Esophagus squamous epithelium (tissue), 5 donors: ENCODE measurements at regions not wholly inside any gene's neighbourhood (a gene's known extent, or its start where the extent isn't known, plus 50 kb on each side); places are given as distances from the start of the nearest gene placed in this dataset.

Source experiments
- DNase-seq: peaks from one replicate; lab custom pipeline; 2025; lab: John Stamatoyannopoulos, UW
- H3K27ac ChIP-seq, 4 donors: fragments of 200-600 bp; sonication (generic); one replicate each; pipeline ENCODE4 v1.5.1; 2016 to 2019; ENCODE audit warnings: mild to moderate bottlenecking in 1 of 4
- H3K27me3 ChIP-seq, 4 donors: fragments of 200-600 bp; sonication (generic); 1 replicate in 3 of 4; 2 replicates in 1 of 4; pipeline versions ENCODE4 v1.5.1 to v1.6.0; 2017 to 2021; ENCODE audit warnings: antibody characterized with exemption in 1 of 4
- H3K36me3 ChIP-seq, 3 donors: fragments of 200-600 bp; sonication (generic); one replicate each; pipeline ENCODE4 v1.5.1; 2016 to 2019
- H3K4me1 ChIP-seq, 3 donors: fragments of 200-600 bp; sonication (generic); one replicate each; pipeline ENCODE4 v1.5.1; 2017 to 2019
- H3K4me3 ChIP-seq, 4 donors: fragments of 200-600 bp; sonication (generic); 1 replicate in 3 of 4; 2 replicates in 1 of 4; pipeline ENCODE4 v1.5.1; 2016 to 2019; ENCODE audit warnings: mild to moderate bottlenecking in 2 of 4, moderate library complexity in 1 of 4
- H3K9me3 ChIP-seq, 3 donors: fragments of 200-600 bp; sonication (generic); one replicate each; pipeline ENCODE4 v1.5.1; 2016 to 2019
- CTCF ChIP-seq, 6 experiments: fragments of 450-650 bp in 4 of 6; fragments of 200-600 bp in 2 of 6; sonication (generic) in 2 of 6; IDR thresholded peaks; one replicate each; pipeline ENCODE4 v1.5.1; 2016 to 2019; ENCODE audit warnings: antibody characterized with exemption in 6 of 6, mild to moderate bottlenecking in 4 of 6, moderate library complexity in 4 of 6
- POLR2A ChIP-seq, 4 donors: fragments of 450-650 bp; IDR thresholded peaks; one replicate each; pipeline ENCODE4 v1.6.1; 2017; ENCODE audit warnings: antibody characterized with exemption in 4 of 4, mild to moderate bottlenecking in 4 of 4, moderate library complexity in 3 of 4
- WGBS, 2 donors: methylation state at CpG; one replicate each; pipeline ENCODE4 v1.1.5; 2018; 5-methylcytosine and 5-hydroxymethylcytosine counted together
- intact Hi-C: fragments of 100-400 bp; cut with DNase I; formaldehyde crosslinking; loops from one replicate; pipeline ENCODE4 v1.15.0; 2022
- donor health status: DM: yes; HTN: yes; CAD: no.

GRCh38 chr4:35038845-35039244 is 1205.5 kb downstream of the ARAP2 start:
- Histone ChIP-seq H3K4me1 (no peaks in the 10 kb centered on the region), H3K27me3 (no peaks in the 10 kb centered on the region), H3K9me3 (peaks cover 0 to 11% (median 6%) of the 10 kb centered on the region in 3 donors), H3K36me3 (no peaks in the 10 kb centered on the region), H3K27ac (no peak overlapping the region), H3K4me3 (no peak overlapping the region)
- intact Hi-C loops, result no loop called here
- no peak for TF ChIP-seq POLR2A (IDR thresholded peaks at IDR 0.05)
- no peak for TF ChIP-seq CTCF (IDR thresholded peaks at IDR 0.05)
- DNase-seq, result no peak
- WGBS, 2 donors, result 64% methylated on average over 5 of the region's 7 CpGs; no CpG with 5 or more reads in 1 of the 2 donors

- no peaks in the 10 kb centered on the region for H3K36me3 ChIP-seq
- no peak for TF ChIP-seq POLR2A (IDR thresholded peaks at IDR 0.05)
- 90 to 91% methylated on average over 9 of the region's 9 CpGs for WGBS, 2 donors
- no peak overlapping the region for H3K4me3 ChIP-seq
- no peaks in the 10 kb centered on the region for H3K4me1 ChIP-seq
- no peaks in the 10 kb centered on the region for H3K9me3 ChIP-seq
- no peaks in the 10 kb centered on the region for H3K27me3 ChIP-seq
- intact Hi-C loops, result no loop called here
- no peak for DNase-seq
- H3K27ac ChIP-seq, result no peak overlapping the region
Observed at GRCh38 chr4:35052546-35052945, 1191.8 kb downstream of the ARAP2 start.

GRCh38 chr4:35063031-35063570 is 1181.2 kb downstream of the ARAP2 start:
- Histone ChIP-seq H3K9me3 (no peaks in the 10 kb centered on the region), H3K27ac (no peak overlapping the region), H3K27me3 (no peaks in the 10 kb centered on the region), H3K4me3 (no peak overlapping the region), H3K4me1 (no peaks in the 10 kb centered on the region), H3K36me3 (no peaks in the 10 kb centered on the region)
- intact Hi-C loops, result no loop called here
- TF ChIP-seq CTCF (IDR thresholded peaks at IDR 0.05), result no peak
- no peak for TF ChIP-seq POLR2A (IDR thresholded peaks at IDR 0.05)
- WGBS, 2 donors, result 35 to 73% methylated on average over 1 of the region's 1 CpG
- no peak for DNase-seq

- Histone ChIP-seq H3K9me3 (no peaks in the 10 kb centered on the region), H3K4me3 (no peak overlapping the region), H3K27me3 (no peaks in the 10 kb centered on the region), H3K27ac (no peak overlapping the region), H3K36me3 (no peaks in the 10 kb centered on the region), H3K4me1 (no peaks in the 10 kb centered on the region)
- DNase-seq, result no peak
- intact Hi-C loops, result no loop called here
- WGBS, 2 donors, result 69 to 74% methylated on average over 4 of the region's 4 CpGs
- TF ChIP-seq POLR2A (IDR thresholded peaks at IDR 0.05), result no peak
Observed at GRCh38 chr4:35066406-35066805, 1177.9 kb downstream of the ARAP2 start.

- Histone ChIP-seq H3K4me1 (no peaks in the 10 kb centered on the region), H3K4me3 (no peak overlapping the region), H3K27ac (no peak overlapping the region), H3K9me3 (no peaks in the 10 kb centered on the region), H3K27me3 (no peaks in the 10 kb centered on the region), H3K36me3 (no peaks in the 10 kb centered on the region)
- DNase-seq, result no peak
- TF ChIP-seq CTCF (IDR thresholded peaks at IDR 0.05), result no peak
- TF ChIP-seq POLR2A (IDR thresholded peaks at IDR 0.05), result no peak
- intact Hi-C loops, result no loop called here
- 68 to 79% methylated on average over 1 of the region's 1 CpG for WGBS, 2 donors
Observed at GRCh38 chr4:35080799-35081198, 1163.5 kb downstream of the ARAP2 start.

- 47 to 53% methylated on average over 2 to 3 of the region's 3 CpGs for WGBS, 2 donors
- no peaks in the 10 kb centered on the region for H3K4me1 ChIP-seq
- intact Hi-C loops, result no loop called here
- no peak for DNase-seq
- TF ChIP-seq POLR2A (IDR thresholded peaks at IDR 0.05) (no peak), CTCF (IDR thresholded peaks at IDR 0.05) (no peak)
- no peaks in the 10 kb centered on the region for H3K27me3 ChIP-seq
- H3K4me3 ChIP-seq, result no peak overlapping the region
- H3K9me3 ChIP-seq, result no peaks in the 10 kb centered on the region
- H3K27ac ChIP-seq, result no peak overlapping the region
- no peaks in the 10 kb centered on the region for H3K36me3 ChIP-seq
Observed at GRCh38 chr4:35087218-35087617, 1157.1 kb downstream of the ARAP2 start.
